ENCODE measurements at regions not wholly inside any gene's neighbourhood (a gene's known extent, or its start where the extent isn't known, plus 50 kb on each side); places are given as distances from the start of the nearest gene placed in this dataset.

DNA sequence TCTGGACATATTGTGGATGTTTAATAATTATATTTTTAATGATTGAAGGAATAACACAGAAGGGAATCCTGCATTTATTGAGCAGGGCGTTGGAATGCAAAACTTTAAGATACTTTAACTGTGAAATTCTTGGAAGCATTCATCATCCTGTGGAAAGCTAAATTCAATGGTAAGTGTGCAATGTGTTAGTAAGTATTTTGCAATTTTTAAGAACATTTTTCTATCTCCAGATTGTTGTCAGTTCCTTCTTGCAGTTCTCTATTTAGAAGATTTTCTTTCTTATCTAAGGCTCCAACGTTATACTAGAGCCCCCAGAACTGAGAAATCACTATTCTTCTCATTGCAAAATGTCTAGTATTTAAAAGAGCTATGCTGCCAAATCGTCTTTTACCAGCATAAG lies 132.2 kb upstream of the TSC22D2 start:
- DNase-seq, result no peak
- POLR2A ChIA-PET, result no interaction called here
- Histone ChIP-seq H3K4me3 (ENCODE audit: low read length) (no peak overlapping the region), H3K27ac (ENCODE audit: low read depth in 1 of 2, low read length in 2 of 2) (no peak overlapping the region), H3K9me3 (ENCODE audit: control insufficient read depth in 1 of 2, insufficient read depth in 1 of 2, low read length in 2 of 2) (no peaks in the 10 kb centered on the region), H3K36me3 (ENCODE audit: insufficient read depth, low read length) (no peaks in the 10 kb centered on the region), H3K4me1 (ENCODE audit: insufficient read depth, low read length) (no peaks in the 10 kb centered on the region), H3K27me3 (ENCODE audit: control insufficient read depth in 1 of 2, insufficient read depth in 2 of 2, low read length in 2 of 2) (peaks cover 8 to 11% of the 10 kb centered on the region in 2 experiments)
- H3K27ac Mint-ChIP-seq, result no peak overlapping the region
- peaks cover 42% of the 10 kb centered on the region for H3K27me3 Mint-ChIP-seq
- ATAC-seq (ENCODE audit: poor library complexity), result no peak
- no peaks in the 10 kb centered on the region for H3K4me1 Mint-ChIP-seq (ENCODE audit: low read depth)
- H3K9me3 Mint-ChIP-seq, result no peaks in the 10 kb centered on the region
- CTCF ChIA-PET, result no interaction called here
- H3K36me3 Mint-ChIP-seq (ENCODE audit: low read depth), result no peaks in the 10 kb centered on the region
- H3K4me3 Mint-ChIP-seq, result no peak overlapping the region
- intact Hi-C loops (cut with DNase I, micrococcal nuclease), result no loop called here
- TF ChIP-seq, protein P1, sequence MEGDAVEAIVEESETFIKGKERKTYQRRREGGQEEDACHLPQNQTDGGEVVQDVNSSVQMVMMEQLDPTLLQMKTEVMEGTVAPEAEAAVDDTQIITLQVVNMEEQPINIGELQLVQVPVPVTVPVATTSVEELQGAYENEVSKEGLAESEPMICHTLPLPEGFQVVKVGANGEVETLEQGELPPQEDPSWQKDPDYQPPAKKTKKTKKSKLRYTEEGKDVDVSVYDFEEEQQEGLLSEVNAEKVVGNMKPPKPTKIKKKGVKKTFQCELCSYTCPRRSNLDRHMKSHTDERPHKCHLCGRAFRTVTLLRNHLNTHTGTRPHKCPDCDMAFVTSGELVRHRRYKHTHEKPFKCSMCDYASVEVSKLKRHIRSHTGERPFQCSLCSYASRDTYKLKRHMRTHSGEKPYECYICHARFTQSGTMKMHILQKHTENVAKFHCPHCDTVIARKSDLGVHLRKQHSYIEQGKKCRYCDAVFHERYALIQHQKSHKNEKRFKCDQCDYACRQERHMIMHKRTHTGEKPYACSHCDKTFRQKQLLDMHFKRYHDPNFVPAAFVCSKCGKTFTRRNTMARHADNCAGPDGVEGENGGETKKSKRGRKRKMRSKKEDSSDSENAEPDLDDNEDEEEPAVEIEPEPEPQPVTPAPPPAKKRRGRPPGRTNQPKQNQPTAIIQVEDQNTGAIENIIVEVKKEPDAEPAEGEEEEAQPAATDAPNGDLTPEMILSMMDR (IDR thresholded peaks at IDR 0.05), result no peak

- no peaks in the 10 kb centered on the region for H3K9me3 ChIP-seq (ENCODE audit: control insufficient read depth in 1 of 2, insufficient read depth in 1 of 2, low read length in 2 of 2)
- peaks cover 0 to 11% of the 10 kb centered on the region in 2 experiments for H3K27me3 ChIP-seq (ENCODE audit: control insufficient read depth in 1 of 2, insufficient read depth in 2 of 2, low read length in 2 of 2)
- Mint-ChIP-seq H3K27me3 (peaks cover 35% of the 10 kb centered on the region), H3K4me1 (ENCODE audit: low read depth) (no peaks in the 10 kb centered on the region), H3K36me3 (ENCODE audit: low read depth) (no peaks in the 10 kb centered on the region), H3K4me3 (no peak overlapping the region), H3K9me3 (no peaks in the 10 kb centered on the region), H3K27ac (no peak overlapping the region)
- intact Hi-C loops (cut with DNase I, micrococcal nuclease), result no loop called here
- ATAC-seq (ENCODE audit: poor library complexity) (no peak), DNase-seq (no peak)
- ChIA-PET CTCF (interaction anchor here (1.0 kb wide), 1 partner anchor 12 kb away, joined by 3 read pairs; no protein-coding TSS in a partner anchor), POLR2A (no interaction called here)
- TF ChIP-seq, protein P1 (IDR thresholded peaks at IDR 0.05), result no peak
- H3K4me3 ChIP-seq (ENCODE audit: low read length), result no peak overlapping the region
- no peaks in the 10 kb centered on the region for H3K36me3 ChIP-seq (ENCODE audit: insufficient read depth, low read length)
- no peaks in the 10 kb centered on the region for H3K4me1 ChIP-seq (ENCODE audit: insufficient read depth, low read length)
- H3K27ac ChIP-seq (ENCODE audit: low read depth in 1 of 2, low read length in 2 of 2), result no peak overlapping the region
Observed at GRCh38 chr3:150274372-150274771, 133.7 kb upstream of the TSC22D2 start.

GRCh38 chr3:150273396-150273795 lies 134.7 kb upstream of the TSC22D2 start:
- TF ChIP-seq, protein P1 (IDR thresholded peaks at IDR 0.05), result no peak
- Mint-ChIP-seq H3K36me3 (ENCODE audit: low read depth) (no peaks in the 10 kb centered on the region), H3K9me3 (no peaks in the 10 kb centered on the region), H3K27me3 (peaks cover 35% of the 10 kb centered on the region), H3K4me1 (ENCODE audit: low read depth) (no peaks in the 10 kb centered on the region), H3K27ac (no peak overlapping the region), H3K4me3 (no peak overlapping the region)
- Histone ChIP-seq H3K4me1 (ENCODE audit: insufficient read depth, low read length) (no peaks in the 10 kb centered on the region), H3K27me3 (ENCODE audit: control insufficient read depth in 1 of 2, insufficient read depth in 2 of 2, low read length in 2 of 2) (peaks cover 0 to 6% of the 10 kb centered on the region in 2 experiments), H3K9me3 (ENCODE audit: control insufficient read depth in 1 of 2, insufficient read depth in 1 of 2, low read length in 2 of 2) (no peaks in the 10 kb centered on the region), H3K27ac (ENCODE audit: low read depth in 1 of 2, low read length in 2 of 2) (no peak overlapping the region), H3K36me3 (ENCODE audit: insufficient read depth, low read length) (no peaks in the 10 kb centered on the region), H3K4me3 (ENCODE audit: low read length) (no peak overlapping the region)
- ChIA-PET POLR2A (no interaction called here), CTCF (no interaction called here)
- intact Hi-C loops (cut with DNase I, micrococcal nuclease), result no loop called here
- ATAC-seq (ENCODE audit: poor library complexity) (no peak), DNase-seq (peak in 2 of 14 experiments; percentile 6 to 9)
